ENCODE measurements at regions not wholly inside any gene's neighbourhood (a gene's known extent, or its start where the extent isn't known, plus 50 kb on each side); places are given as distances from the start of the nearest gene placed in this dataset.

DNA sequence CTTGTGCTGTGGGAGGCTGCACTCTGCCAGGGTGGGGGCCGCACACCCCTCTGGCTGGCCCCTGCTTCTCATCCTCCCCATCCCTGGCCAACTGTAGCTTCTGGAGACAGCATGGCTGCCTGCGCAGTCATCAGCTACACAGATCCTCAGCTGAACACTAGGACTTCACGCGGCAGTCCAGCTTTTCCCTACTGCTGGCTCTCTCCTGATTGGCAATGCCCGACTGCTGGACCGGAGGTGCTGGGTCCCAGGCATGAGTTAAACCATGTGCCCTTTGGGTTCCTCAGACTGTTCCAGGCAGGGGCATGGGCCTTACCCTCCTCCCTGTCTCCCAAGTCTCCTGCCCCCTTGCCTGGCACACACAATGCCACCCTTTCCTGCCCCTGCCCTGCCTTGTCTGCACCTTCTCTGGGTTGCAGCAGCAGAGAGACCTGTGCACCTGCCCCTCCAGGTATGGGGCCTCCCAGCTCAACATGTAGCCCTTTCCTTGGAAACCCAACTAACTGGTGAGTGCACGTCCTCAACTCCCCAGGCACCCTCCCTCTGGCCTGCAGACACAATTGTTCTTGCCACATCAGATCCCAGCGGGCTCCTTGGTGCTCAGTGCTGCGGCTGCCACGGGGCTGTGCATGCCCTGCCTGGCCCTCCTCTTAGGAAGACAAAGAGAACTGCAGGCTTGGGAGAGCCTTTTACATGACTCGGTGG lies 1039.2 kb downstream of the TBC1D22A start:
- no peak for DNase-seq (ENCODE audit: low read depth)
- Histone ChIP-seq H3K36me3 (ENCODE audit: control insufficient read depth, insufficient read depth, low read length) (no peaks in the 10 kb centered on the region), H3K4me3 (ENCODE audit: low read depth, low read length) (no peak overlapping the region), H3K27me3 (ENCODE audit: control insufficient read depth, insufficient read depth, low read length) (no peaks in the 10 kb centered on the region)
- no peak for FAIRE-seq
- TF ChIP-seq, protein P1, sequence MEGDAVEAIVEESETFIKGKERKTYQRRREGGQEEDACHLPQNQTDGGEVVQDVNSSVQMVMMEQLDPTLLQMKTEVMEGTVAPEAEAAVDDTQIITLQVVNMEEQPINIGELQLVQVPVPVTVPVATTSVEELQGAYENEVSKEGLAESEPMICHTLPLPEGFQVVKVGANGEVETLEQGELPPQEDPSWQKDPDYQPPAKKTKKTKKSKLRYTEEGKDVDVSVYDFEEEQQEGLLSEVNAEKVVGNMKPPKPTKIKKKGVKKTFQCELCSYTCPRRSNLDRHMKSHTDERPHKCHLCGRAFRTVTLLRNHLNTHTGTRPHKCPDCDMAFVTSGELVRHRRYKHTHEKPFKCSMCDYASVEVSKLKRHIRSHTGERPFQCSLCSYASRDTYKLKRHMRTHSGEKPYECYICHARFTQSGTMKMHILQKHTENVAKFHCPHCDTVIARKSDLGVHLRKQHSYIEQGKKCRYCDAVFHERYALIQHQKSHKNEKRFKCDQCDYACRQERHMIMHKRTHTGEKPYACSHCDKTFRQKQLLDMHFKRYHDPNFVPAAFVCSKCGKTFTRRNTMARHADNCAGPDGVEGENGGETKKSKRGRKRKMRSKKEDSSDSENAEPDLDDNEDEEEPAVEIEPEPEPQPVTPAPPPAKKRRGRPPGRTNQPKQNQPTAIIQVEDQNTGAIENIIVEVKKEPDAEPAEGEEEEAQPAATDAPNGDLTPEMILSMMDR (IDR thresholded peaks at IDR 0.05; ENCODE audit: insufficient read depth, low read length, severe bottlenecking), result no peak

DNA sequence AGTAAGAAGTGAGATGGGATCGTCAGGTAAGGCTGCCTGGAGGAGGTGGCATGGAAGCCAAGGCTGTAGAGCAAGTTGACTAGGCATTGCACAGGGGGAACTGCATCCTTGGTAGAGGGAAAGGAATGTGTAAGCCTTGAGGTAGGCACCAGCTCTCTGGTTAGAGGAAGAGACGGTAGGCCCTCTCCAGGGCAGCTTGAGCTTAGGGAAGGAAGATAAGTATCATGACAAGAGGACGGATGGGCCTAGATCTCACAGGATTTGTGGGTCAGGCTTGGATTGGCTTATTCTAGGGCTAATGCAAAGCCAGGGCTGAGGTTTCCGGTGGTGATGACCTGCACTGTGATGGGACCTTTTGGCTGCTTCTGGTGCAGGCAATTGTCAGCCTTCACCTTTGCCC lies 1035.8 kb downstream of the TBC1D22A start:
- DNase-seq (ENCODE audit: low read depth) (no peak), FAIRE-seq (no peak)
- H3K36me3 ChIP-seq (ENCODE audit: control insufficient read depth, insufficient read depth, low read length), result no peaks in the 10 kb centered on the region
- H3K27me3 ChIP-seq (ENCODE audit: control insufficient read depth, insufficient read depth, low read length), result no peaks in the 10 kb centered on the region
- no peak overlapping the region for H3K4me3 ChIP-seq (ENCODE audit: low read depth, low read length)
- TF ChIP-seq, protein P1 (IDR thresholded peaks at IDR 0.05; ENCODE audit: insufficient read depth, low read length, severe bottlenecking), result no peak

DNA sequence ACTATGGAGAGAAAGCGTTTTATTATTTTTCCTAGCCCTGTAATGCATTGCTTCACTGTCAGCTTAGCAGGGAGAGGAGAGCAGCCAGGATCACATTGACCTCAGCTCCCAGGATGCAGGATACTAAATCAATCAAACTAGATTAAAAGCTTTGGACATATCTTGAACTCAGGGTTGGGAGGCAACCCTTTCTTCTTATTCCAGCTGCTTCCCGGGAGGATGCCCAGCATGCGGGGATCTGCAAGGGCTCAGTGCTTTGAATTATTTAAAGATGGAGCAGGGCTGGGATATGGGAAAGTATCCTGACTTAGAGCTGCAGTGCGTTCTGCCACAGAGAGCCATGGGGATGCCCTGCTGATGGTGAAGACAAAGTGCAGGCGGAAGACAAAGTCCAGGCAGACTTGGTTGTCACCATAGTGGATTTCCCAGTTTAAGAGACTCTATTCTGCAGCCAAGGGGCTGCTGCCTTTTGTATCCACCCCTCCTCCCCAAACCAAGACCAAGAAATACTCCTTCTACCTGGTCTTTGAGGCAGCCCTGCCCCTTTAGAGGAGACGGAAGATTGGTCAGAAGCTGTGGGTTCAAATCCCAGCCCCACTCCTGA lies 1035.0 kb downstream of the TBC1D22A start:
- TF ChIP-seq, protein P1 (IDR thresholded peaks at IDR 0.05; ENCODE audit: insufficient read depth, low read length, severe bottlenecking), result no peak
- H3K36me3 ChIP-seq (ENCODE audit: control insufficient read depth, insufficient read depth, low read length), result no peaks in the 10 kb centered on the region
- FAIRE-seq (no peak), DNase-seq (ENCODE audit: low read depth) (no peak)
- no peaks in the 10 kb centered on the region for H3K27me3 ChIP-seq (ENCODE audit: control insufficient read depth, insufficient read depth, low read length)
- no peak overlapping the region for H3K4me3 ChIP-seq (ENCODE audit: low read depth, low read length)

DNA sequence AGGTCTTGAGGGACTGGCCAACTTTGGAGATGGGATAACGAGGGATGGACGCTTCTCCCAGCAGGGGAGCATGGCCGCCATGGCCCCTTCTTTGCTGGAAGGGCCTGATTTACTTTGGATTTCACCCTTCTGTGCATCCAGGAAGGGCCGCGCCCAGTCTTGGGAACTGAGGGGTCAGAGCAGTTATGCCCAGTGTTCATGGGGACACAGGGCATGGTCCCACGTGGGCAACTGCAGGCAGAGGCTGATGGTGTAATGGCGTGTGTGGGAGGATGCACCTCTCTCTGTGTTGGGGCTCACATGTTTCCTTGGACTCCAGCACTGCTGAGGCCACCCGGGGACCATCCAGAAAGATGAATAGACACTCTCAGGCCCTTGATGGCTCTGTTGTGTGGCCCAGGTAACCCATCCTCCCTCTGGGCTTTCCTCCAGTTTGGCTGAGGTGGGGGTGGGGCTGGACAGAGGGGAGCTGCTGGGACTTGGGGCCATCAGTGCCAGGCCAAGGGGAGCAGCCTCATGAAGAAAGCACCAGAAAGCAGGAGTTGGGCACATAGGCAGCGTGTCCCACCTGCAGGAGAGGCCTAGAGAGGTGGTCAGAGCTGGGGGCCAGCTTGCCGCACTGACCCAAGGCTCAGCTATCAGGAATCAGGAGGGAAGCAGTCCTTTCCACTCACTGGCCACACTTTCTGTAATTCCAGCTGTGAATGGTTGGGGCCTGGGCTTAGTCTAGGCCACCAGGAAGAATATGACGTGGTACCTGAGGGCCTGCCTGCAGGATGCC lies 1033.9 kb downstream of the TBC1D22A start:
- H3K36me3 ChIP-seq (ENCODE audit: control insufficient read depth, insufficient read depth, low read length), result no peaks in the 10 kb centered on the region
- TF ChIP-seq, protein P1 (IDR thresholded peaks at IDR 0.05; ENCODE audit: insufficient read depth, low read length, severe bottlenecking), result no peak
- FAIRE-seq (no peak), DNase-seq (ENCODE audit: low read depth) (no peak)
- no peaks in the 10 kb centered on the region for H3K27me3 ChIP-seq (ENCODE audit: control insufficient read depth, insufficient read depth, low read length)
- no peak overlapping the region for H3K4me3 ChIP-seq (ENCODE audit: low read depth, low read length)

DNA sequence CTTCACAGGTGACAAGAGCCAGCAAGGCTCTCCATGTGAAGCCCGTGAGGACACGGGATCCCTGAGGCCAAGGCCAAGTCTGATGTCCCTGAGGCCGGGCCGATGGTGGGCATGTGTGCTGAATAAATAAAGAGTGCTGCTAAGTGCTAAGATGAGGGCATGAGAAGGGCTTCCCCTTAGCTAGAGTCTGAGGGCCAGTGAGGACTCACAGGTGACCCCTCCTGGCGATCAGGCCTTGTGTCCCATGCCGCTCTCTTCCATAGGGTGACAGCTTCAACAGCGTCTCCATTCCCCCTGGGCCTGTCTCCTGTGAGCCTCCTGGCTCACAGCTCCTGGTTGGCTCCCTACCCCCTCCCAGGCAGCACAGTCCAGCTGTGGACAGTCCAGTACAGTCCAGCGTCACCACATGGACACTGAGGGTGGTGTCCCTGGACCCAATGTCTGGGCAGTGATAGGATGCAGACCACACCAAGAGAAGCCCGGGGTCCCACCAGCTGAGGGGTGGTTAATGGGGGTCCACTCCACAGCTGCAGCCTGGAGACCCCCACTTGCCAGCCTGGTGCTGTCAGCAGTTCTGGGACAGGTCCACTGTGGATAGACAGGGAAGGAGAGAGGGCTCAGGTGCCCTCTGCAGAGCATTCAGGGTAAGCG lies 1033.2 kb downstream of the TBC1D22A start:
- no peaks in the 10 kb centered on the region for H3K36me3 ChIP-seq (ENCODE audit: control insufficient read depth, insufficient read depth, low read length)
- DNase-seq (ENCODE audit: low read depth) (no peak), FAIRE-seq (peak; percentile 77)
- H3K4me3 ChIP-seq (ENCODE audit: low read depth, low read length), result no peak overlapping the region
- TF ChIP-seq, protein P1 (IDR thresholded peaks at IDR 0.05; ENCODE audit: insufficient read depth, low read length, severe bottlenecking), result no peak
- H3K27me3 ChIP-seq (ENCODE audit: control insufficient read depth, insufficient read depth, low read length), result no peaks in the 10 kb centered on the region

All from bronchial epithelial cell (primary cell).